Islet precursor cell (in vitro differentiated cells): ENCODE measurements at regions not wholly inside any gene's neighbourhood (a gene's known extent, or its start where the extent isn't known, plus 50 kb on each side); places are given as distances from the start of the nearest gene placed in this dataset.
"Not testable (repeated sequence)": the region's sequence is repeated elsewhere in the genome, so short reads cannot be mapped to it uniquely, and the experiment has no call there.

Experiments used
- DNase-seq: peaks from one replicate; pipeline ENCODE4 v3.0.0-alpha.2; 2018

GRCh38 chr3:18987070-18987469, 161.2 kb upstream of the KCNH8 start:
- DNase-seq, result no peak

- no peak for DNase-seq
These were observed 165.4 kb upstream of the KCNH8 start for GRCh38 chr3:18982920-18983319.

- DNase-seq, result not testable (repeated sequence)
These were observed 172.2 kb upstream of the KCNH8 start for GRCh38 chr3:18976102-18976501.

- DNase-seq, result peak; percentile 88
These were observed 180.2 kb upstream of the KCNH8 start for GRCh38 chr3:18968120-18968519.

GRCh38 chr3:18965781-18966180, 182.5 kb upstream of the KCNH8 start:
- DNase-seq, result no peak

- no peak for DNase-seq
These were observed 183.7 kb upstream of the KCNH8 start for GRCh38 chr3:18964640-18965039.

GRCh38 chr3:18951333-18951732, 197.0 kb upstream of the KCNH8 start:
- DNase-seq, result no peak

GRCh38 chr3:18946524-18946923, 201.8 kb upstream of the KCNH8 start:
- peak; percentile 61 for DNase-seq

- no peak for DNase-seq
These were observed 210.7 kb upstream of the KCNH8 start for GRCh38 chr3:18937574-18937973.

GRCh38 chr3:18919158-18919557, 229.2 kb upstream of the KCNH8 start:
- DNase-seq, result no peak

GRCh38 chr3:18917923-18918322, 230.4 kb upstream of the KCNH8 start:
- no peak for DNase-seq

- no peak for DNase-seq
These were observed 246.1 kb upstream of the KCNH8 start for GRCh38 chr3:18902081-18902793.

GRCh38 chr3:18901571-18901970, 246.7 kb upstream of the KCNH8 start:
- DNase-seq, result no peak

GRCh38 chr3:18900994-18901393, 247.3 kb upstream of the KCNH8 start:
- DNase-seq, result no peak

GRCh38 chr3:18898911-18899310, 249.4 kb upstream of the KCNH8 start:
- no peak for DNase-seq

- no peak for DNase-seq
These were observed 255.6 kb upstream of the KCNH8 start for GRCh38 chr3:18892756-18893155.

GRCh38 chr3:18892047-18892446, 256.3 kb upstream of the KCNH8 start:
- DNase-seq, result no peak

- DNase-seq, result no peak
These were observed 256.7 kb upstream of the KCNH8 start for GRCh38 chr3:18891641-18892040.

- no peak for DNase-seq
These were observed 257.9 kb upstream of the KCNH8 start for GRCh38 chr3:18890449-18890848.

- no peak for DNase-seq
These were observed 259.5 kb upstream of the KCNH8 start for GRCh38 chr3:18888819-18889218.

GRCh38 chr3:18888370-18888769, 259.9 kb upstream of the KCNH8 start:
- DNase-seq, result no peak

GRCh38 chr3:18886331-18886730, 262.0 kb upstream of the KCNH8 start:
- DNase-seq, result no peak

GRCh38 chr3:18885612-18886011, 262.7 kb upstream of the KCNH8 start:
- no peak for DNase-seq

GRCh38 chr3:18883571-18883970, 264.7 kb upstream of the KCNH8 start:
- DNase-seq, result no peak

- DNase-seq, result no peak
These were observed 267.6 kb upstream of the KCNH8 start for GRCh38 chr3:18880691-18881090.
